ENCODE measurements at regions not wholly inside any gene's neighbourhood (a gene's known extent, or its start where the extent isn't known, plus 50 kb on each side); places are given as distances from the start of the nearest gene placed in this dataset.

DNA sequence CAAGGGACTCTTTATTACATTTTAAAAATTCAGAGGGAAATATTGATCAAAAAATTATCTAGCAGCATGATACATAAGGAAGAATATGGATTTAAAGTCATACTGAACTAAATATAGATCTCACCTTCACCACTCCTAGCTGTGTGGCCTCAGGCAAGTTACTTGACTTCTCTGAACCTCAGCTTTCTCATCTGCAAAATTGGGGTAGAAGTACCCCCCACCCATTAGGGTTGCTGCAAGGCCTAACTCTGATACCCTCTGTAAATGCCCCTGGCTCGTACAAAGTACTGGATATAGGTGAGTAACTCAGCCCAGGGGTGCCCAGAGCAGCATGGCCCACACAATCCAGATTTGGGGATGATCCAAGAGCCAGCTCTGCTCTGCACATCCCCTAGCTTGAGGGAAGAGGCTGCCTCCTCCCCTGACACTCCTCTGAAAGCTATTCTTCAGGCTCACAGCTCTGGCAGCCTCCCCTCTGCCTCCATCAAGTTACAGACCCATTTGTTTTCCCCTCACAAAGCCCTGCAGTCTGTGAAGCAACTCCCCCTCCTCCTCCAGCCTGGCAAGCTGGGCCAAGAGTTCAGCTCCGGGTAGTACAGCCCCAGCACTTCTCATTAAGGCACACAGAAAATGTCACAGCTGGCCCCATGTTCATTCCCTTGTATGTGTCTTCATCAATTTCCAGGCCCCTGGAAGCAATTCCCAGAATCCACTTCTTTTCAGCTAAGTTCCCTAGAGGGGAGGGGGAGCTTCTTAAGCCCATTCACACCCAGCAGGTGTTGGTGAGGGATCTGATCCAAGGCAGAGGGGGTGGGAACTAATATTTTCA, 143.7 kb downstream of the PLPP3 start:
- TF ChIP-seq POLR2A (IDR thresholded peaks at IDR 0.05; ENCODE audit: low read length) (no peak), GATA1 (IDR thresholded peaks at IDR 0.05; ENCODE audit: low read depth, low read length) (no peak)

All from erythroblast (primary cell).